ENCODE measurements at regions not wholly inside any gene's neighbourhood (a gene's known extent, or its start where the extent isn't known, plus 50 kb on each side); places are given as distances from the start of the nearest gene placed in this dataset.

DNA sequence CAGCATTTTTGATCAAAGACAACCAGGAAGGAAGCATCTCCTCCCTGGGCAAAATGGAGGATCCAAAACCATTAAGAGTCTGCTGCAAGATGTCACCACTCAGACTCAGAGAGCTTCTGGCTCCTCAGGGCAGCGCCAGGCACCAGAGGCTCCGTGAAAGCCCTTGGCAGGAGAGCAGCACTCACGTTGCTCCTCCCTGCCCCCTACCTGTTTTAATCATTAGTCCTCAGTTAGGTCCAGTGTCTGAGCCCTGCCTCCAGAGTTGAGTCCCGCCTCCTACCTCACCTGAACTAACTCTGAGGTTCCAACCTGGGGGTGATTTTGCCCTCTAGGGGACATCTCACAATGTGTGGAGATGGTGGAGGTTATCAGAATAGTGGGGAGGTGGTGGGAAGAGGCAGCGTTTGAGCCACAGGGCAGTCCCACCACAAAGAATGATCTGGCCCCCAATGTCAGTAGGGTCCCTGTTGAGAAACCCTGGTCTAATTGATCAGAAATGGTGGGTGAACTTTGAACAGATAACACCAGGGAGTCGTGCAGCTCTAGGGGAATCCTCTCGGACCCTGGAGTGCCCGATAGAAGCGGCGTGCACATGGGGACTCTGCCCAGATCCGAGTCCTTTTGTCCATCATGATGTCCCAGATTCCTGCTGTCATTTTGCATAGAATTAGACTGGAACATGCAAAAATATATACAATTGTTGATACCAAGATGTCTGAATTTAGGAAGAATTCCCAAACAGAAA lies 156.7 kb upstream of the DIO3 start:
- CTCF ChIA-PET (ENCODE audit: unreplicated experiment): no interaction called here
- intact Hi-C loops (cut with micrococcal nuclease; ENCODE audit: unreplicated experiment): no loop called here
- POLR2A ChIA-PET: interaction anchor here (0.6 to 0.9 kb wide), 4 partner anchors 38 to 701 kb away, joined by 3 read pairs; no protein-coding TSS in a partner anchor
- peak overlapping the region; percentile 50; the same call in 1 of the 2 replicates for H2AFZ ChIP-seq (ENCODE audit: low read length)
- peak overlapping the region; percentile 27; the same call in 1 of the 2 replicates for H3K4me2 ChIP-seq (ENCODE audit: low read length)
- BruUV-seq (replicated peaks): no TSS peak
- H3K4me1 ChIP-seq (ENCODE audit: insufficient read depth, low read length, poor library complexity, severe bottlenecking): peaks cover 24% of the 10 kb centered on the region
- TF ChIP-seq, protein P1, sequence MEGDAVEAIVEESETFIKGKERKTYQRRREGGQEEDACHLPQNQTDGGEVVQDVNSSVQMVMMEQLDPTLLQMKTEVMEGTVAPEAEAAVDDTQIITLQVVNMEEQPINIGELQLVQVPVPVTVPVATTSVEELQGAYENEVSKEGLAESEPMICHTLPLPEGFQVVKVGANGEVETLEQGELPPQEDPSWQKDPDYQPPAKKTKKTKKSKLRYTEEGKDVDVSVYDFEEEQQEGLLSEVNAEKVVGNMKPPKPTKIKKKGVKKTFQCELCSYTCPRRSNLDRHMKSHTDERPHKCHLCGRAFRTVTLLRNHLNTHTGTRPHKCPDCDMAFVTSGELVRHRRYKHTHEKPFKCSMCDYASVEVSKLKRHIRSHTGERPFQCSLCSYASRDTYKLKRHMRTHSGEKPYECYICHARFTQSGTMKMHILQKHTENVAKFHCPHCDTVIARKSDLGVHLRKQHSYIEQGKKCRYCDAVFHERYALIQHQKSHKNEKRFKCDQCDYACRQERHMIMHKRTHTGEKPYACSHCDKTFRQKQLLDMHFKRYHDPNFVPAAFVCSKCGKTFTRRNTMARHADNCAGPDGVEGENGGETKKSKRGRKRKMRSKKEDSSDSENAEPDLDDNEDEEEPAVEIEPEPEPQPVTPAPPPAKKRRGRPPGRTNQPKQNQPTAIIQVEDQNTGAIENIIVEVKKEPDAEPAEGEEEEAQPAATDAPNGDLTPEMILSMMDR (conservative IDR thresholded peaks at IDR 0.05; ENCODE audit: low read length): peak; percentile 33; the same call in 1 of the 2 replicates
- no peak for TF ChIP-seq EZH2phosphoT487 (IDR thresholded peaks at IDR 0.05; ENCODE audit: borderline replicate concordance, low read depth, low read length)
- H3K4me3 ChIP-seq (ENCODE audit: low read depth, low read length, poor library complexity, severe bottlenecking): no peak overlapping the region
- peak; percentile 14 for DNase-seq (ENCODE audit: low spot score)
- H3K79me2 ChIP-seq (ENCODE audit: insufficient read depth, low read depth, low read length): no peaks in the 10 kb centered on the region
- no peaks in the 10 kb centered on the region for H3K9me3 ChIP-seq (ENCODE audit: low read length)
- no peaks in the 10 kb centered on the region for H3K9me2 ChIP-seq (ENCODE audit: insufficient read depth, low read length)
- H4K20me1 ChIP-seq (ENCODE audit: insufficient read depth, low read length): no peaks in the 10 kb centered on the region
- H3K27ac ChIP-seq (ENCODE audit: low read depth, low read length, poor library complexity, severe bottlenecking): no peak overlapping the region
- no peaks in the 10 kb centered on the region for H3K36me3 ChIP-seq (ENCODE audit: insufficient read depth, low read length)

DNA sequence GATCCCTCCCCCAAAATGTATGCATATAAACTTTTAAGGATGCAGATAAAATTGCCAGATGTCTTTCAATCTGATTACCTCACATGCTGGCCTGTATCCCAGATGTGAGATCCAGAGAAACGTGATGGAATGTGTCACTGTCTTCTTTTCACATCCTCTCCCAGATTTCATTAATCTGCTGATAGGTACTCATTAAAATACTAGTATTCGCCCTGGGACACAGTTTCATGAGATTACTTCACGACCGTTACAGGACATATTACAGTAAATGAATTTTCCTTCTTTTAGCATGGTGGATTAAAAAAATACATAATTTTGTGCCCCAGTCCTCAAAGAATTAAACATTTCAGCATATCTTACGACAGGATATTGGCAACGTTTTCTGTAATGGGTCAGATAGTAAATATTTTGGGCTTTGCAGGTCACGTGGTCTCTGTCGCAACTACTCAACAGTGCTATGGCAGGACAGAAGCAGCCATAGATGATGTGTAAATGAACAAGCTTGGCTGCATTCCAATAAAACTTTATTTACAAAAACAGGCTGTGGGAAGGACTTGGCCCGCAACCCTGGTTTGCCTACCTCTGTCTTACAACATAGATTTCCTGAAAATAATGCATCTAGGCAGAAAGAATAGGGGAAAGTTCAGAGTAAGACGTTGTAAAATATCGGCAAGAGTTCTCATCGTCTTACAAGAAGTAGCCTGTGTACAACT lies 156.0 kb upstream of the DIO3 start:
- ChIA-PET POLR2A (no interaction called here), CTCF (ENCODE audit: unreplicated experiment) (no interaction called here)
- BruUV-seq (replicated peaks): no TSS peak
- H3K9me3 ChIP-seq (ENCODE audit: low read length): no peaks in the 10 kb centered on the region
- no peak for DNase-seq (ENCODE audit: low spot score)
- H3K27ac ChIP-seq (ENCODE audit: low read depth, low read length, poor library complexity, severe bottlenecking): no peak overlapping the region
- H3K36me3 ChIP-seq (ENCODE audit: insufficient read depth, low read length): no peaks in the 10 kb centered on the region
- no peak overlapping the region for H3K4me3 ChIP-seq (ENCODE audit: low read depth, low read length, poor library complexity, severe bottlenecking)
- no peak overlapping the region for H3K4me2 ChIP-seq (ENCODE audit: low read length)
- H3K9me2 ChIP-seq (ENCODE audit: insufficient read depth, low read length): no peaks in the 10 kb centered on the region
- intact Hi-C loops (cut with micrococcal nuclease; ENCODE audit: unreplicated experiment): no loop called here
- peaks cover 25% of the 10 kb centered on the region for H3K4me1 ChIP-seq (ENCODE audit: insufficient read depth, low read length, poor library complexity, severe bottlenecking)
- H3K79me2 ChIP-seq (ENCODE audit: insufficient read depth, low read depth, low read length): no peaks in the 10 kb centered on the region
- no peak overlapping the region; the same call in 1 of the 2 replicates for H2AFZ ChIP-seq (ENCODE audit: low read length)
- TF ChIP-seq, protein P1 (conservative IDR thresholded peaks at IDR 0.05; ENCODE audit: low read length): no peak
- TF ChIP-seq EZH2phosphoT487 (IDR thresholded peaks at IDR 0.05; ENCODE audit: borderline replicate concordance, low read depth, low read length): no peak
- no peaks in the 10 kb centered on the region for H4K20me1 ChIP-seq (ENCODE audit: insufficient read depth, low read length)

DNA sequence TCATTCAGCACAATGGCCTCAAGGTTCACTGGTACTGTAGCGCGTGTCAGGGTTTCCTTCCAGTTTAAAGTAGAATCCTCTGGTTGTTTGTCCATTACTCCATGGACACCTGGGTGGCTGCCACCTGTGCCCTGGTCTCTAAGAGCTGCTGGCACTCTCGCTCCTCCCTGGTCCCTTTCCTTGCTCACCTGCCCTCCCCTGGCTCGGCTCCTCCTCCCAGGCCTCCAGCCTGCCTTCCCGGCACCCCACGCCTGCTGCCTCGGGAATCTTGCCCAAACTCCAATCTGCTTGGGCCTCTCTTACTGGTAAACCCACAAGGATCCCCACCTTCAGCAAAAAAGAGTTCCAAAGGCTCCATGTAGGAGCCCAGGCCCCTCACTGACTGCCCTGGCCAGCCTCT lies 154.4 kb upstream of the DIO3 start:
- Histone ChIP-seq H2AFZ (ENCODE audit: low read length) (no peak overlapping the region), H3K4me2 (ENCODE audit: low read length) (no peak overlapping the region), H3K4me1 (ENCODE audit: insufficient read depth, low read length, poor library complexity, severe bottlenecking) (peaks cover 29% of the 10 kb centered on the region), H3K9me3 (ENCODE audit: low read length) (no peaks in the 10 kb centered on the region), H4K20me1 (ENCODE audit: insufficient read depth, low read length) (no peaks in the 10 kb centered on the region), H3K9me2 (ENCODE audit: insufficient read depth, low read length) (no peaks in the 10 kb centered on the region), H3K4me3 (ENCODE audit: low read depth, low read length, poor library complexity, severe bottlenecking) (no peak overlapping the region), H3K79me2 (ENCODE audit: insufficient read depth, low read depth, low read length) (no peaks in the 10 kb centered on the region), H3K36me3 (ENCODE audit: insufficient read depth, low read length) (no peaks in the 10 kb centered on the region), H3K27ac (ENCODE audit: low read depth, low read length, poor library complexity, severe bottlenecking) (no peak overlapping the region)
- ChIA-PET POLR2A (no interaction called here), CTCF (ENCODE audit: unreplicated experiment) (interaction anchor here (0.6 kb wide), 1 partner anchor 30 kb away, joined by 3 read pairs; no protein-coding TSS in a partner anchor)
- no TSS peak for BruUV-seq (replicated peaks)
- intact Hi-C loops (cut with micrococcal nuclease; ENCODE audit: unreplicated experiment): no loop called here
- TF ChIP-seq, protein P1 (conservative IDR thresholded peaks at IDR 0.05; ENCODE audit: low read length): no peak
- TF ChIP-seq EZH2phosphoT487 (IDR thresholded peaks at IDR 0.05; ENCODE audit: borderline replicate concordance, low read depth, low read length): no peak
- DNase-seq (ENCODE audit: low spot score): no peak

All from OCI-LY7 (cell line).